SU-DHL-6 (cell line): ENCODE measurements at regions not wholly inside any gene's neighbourhood (a gene's known extent, or its start where the extent isn't known, plus 50 kb on each side); places are given as distances from the start of the nearest gene placed in this dataset.

Experiments used
- CTCF ChIP-seq: fragments of 200-600 bp; sonication (generic); IDR thresholded peaks from one replicate; pipeline ENCODE4 v1.5.1; 2017; ENCODE audit warnings: antibody characterized with exemption, mild to moderate bottlenecking, low read length, moderate library complexity; ENCODE audit not compliant: insufficient read depth, poor library complexity, severe bottlenecking
- EZH2phosphoT487 ChIP-seq: fragments of 200-600 bp; sonication (generic), shearing (Covaris generic); conservative IDR thresholded peaks from 2 replicates; pipeline ENCODE4 v1.6.1; 2018; ENCODE audit warnings: mild to moderate bottlenecking, antibody characterized with exemption, low read length, moderate library complexity, mixed read lengths

GRCh38 chr1:36536727-36537126 is 54.0 kb upstream of the CSF3R start:
- TF ChIP-seq CTCF: no peak
- no peak for TF ChIP-seq EZH2phosphoT487
